ENCODE measurements at regions not wholly inside any gene's neighbourhood (a gene's known extent, or its start where the extent isn't known, plus 50 kb on each side); places are given as distances from the start of the nearest gene placed in this dataset.

- Histone ChIP-seq H3K36me3 (ENCODE audit: low read depth, missing control alignments) (no peaks in the 10 kb centered on the region), H3K27ac (no peak overlapping the region), H3K4me3 (no peak overlapping the region), H3K9me3 (no peaks in the 10 kb centered on the region), H3K27me3 (no peaks in the 10 kb centered on the region), H3K4me1 (peaks cover 2% of the 10 kb centered on the region)
- DNase-seq: no peak
- TF ChIP-seq, protein P1, sequence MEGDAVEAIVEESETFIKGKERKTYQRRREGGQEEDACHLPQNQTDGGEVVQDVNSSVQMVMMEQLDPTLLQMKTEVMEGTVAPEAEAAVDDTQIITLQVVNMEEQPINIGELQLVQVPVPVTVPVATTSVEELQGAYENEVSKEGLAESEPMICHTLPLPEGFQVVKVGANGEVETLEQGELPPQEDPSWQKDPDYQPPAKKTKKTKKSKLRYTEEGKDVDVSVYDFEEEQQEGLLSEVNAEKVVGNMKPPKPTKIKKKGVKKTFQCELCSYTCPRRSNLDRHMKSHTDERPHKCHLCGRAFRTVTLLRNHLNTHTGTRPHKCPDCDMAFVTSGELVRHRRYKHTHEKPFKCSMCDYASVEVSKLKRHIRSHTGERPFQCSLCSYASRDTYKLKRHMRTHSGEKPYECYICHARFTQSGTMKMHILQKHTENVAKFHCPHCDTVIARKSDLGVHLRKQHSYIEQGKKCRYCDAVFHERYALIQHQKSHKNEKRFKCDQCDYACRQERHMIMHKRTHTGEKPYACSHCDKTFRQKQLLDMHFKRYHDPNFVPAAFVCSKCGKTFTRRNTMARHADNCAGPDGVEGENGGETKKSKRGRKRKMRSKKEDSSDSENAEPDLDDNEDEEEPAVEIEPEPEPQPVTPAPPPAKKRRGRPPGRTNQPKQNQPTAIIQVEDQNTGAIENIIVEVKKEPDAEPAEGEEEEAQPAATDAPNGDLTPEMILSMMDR (IDR thresholded peaks at IDR 0.05): no peak
- no peak for TF ChIP-seq POLR2A (IDR thresholded peaks at IDR 0.05)
- intact Hi-C loops (cut with DNase I; ENCODE audit: low total_unique reads): no loop called here
- 58 to 60% methylated on average over 10 of the region's 10 CpGs for WGBS, 2 donors
Observed at GRCh38 chr10:3986493-3987142, 201.6 kb upstream of the KLF6 start.

GRCh38 chr10:3982746-3983442 is 197.9 kb upstream of the KLF6 start:
- Histone ChIP-seq H3K27ac (no peak overlapping the region), H3K4me3 (no peak overlapping the region), H3K36me3 (ENCODE audit: low read depth, missing control alignments) (no peaks in the 10 kb centered on the region), H3K9me3 (no peaks in the 10 kb centered on the region), H3K4me1 (peaks cover 2% of the 10 kb centered on the region), H3K27me3 (no peaks in the 10 kb centered on the region)
- TF ChIP-seq POLR2A (IDR thresholded peaks at IDR 0.05): no peak
- TF ChIP-seq, protein P1 (IDR thresholded peaks at IDR 0.05): no peak
- intact Hi-C loops (cut with DNase I; ENCODE audit: low total_unique reads): no loop called here
- no peak for DNase-seq

GRCh38 chr10:3981300-3981699 is 196.3 kb upstream of the KLF6 start:
- 75 to 79% methylated on average over 10 of the region's 10 CpGs for WGBS, 2 donors
- no peaks in the 10 kb centered on the region for H3K36me3 ChIP-seq (ENCODE audit: low read depth, missing control alignments)
- H3K9me3 ChIP-seq: no peaks in the 10 kb centered on the region
- TF ChIP-seq POLR2A (IDR thresholded peaks at IDR 0.05): no peak
- TF ChIP-seq, protein P1 (IDR thresholded peaks at IDR 0.05): no peak
- no peaks in the 10 kb centered on the region for H3K4me1 ChIP-seq
- no peak for DNase-seq
- H3K27ac ChIP-seq: no peak overlapping the region
- intact Hi-C loops (cut with DNase I; ENCODE audit: low total_unique reads): no loop called here
- H3K4me3 ChIP-seq: no peak overlapping the region
- H3K27me3 ChIP-seq: no peaks in the 10 kb centered on the region

DNA sequence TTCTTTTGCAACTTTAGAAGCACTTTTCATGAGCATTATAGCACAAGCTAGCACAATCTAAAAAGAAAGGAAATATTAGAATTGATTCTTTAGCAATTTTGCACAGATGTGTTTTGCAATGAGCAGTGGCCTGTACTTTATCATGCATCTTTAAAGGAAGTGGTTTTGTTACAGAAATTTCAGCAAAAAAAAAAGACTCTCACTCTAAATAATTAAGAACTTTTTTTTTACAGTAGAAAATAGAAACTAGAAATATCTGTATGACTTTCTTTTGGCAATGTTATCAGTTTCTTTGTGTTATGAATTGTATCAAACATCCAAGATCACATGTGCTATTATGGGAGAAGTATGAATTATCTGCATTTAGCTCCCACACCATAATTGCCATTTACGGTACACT is 195.7 kb upstream of the KLF6 start:
- DNase-seq: no peak
- no peak overlapping the region for H3K27ac ChIP-seq
- H3K4me3 ChIP-seq: no peak overlapping the region
- H3K9me3 ChIP-seq: no peaks in the 10 kb centered on the region
- H3K36me3 ChIP-seq (ENCODE audit: low read depth, missing control alignments): no peaks in the 10 kb centered on the region
- intact Hi-C loops (cut with DNase I; ENCODE audit: low total_unique reads): no loop called here
- TF ChIP-seq POLR2A (IDR thresholded peaks at IDR 0.05): no peak
- TF ChIP-seq, protein P1 (IDR thresholded peaks at IDR 0.05): no peak
- no peaks in the 10 kb centered on the region for H3K27me3 ChIP-seq
- no peaks in the 10 kb centered on the region for H3K4me1 ChIP-seq
- 60 to 71% methylated on average over 1 of the region's 1 CpG for WGBS, 2 donors

GRCh38 chr10:3980144-3980543 is 195.1 kb upstream of the KLF6 start:
- TF ChIP-seq, protein P1 (IDR thresholded peaks at IDR 0.05): no peak
- TF ChIP-seq POLR2A (IDR thresholded peaks at IDR 0.05): no peak
- intact Hi-C loops (cut with DNase I; ENCODE audit: low total_unique reads): no loop called here
- H3K27me3 ChIP-seq: no peaks in the 10 kb centered on the region
- H3K4me3 ChIP-seq: no peak overlapping the region
- DNase-seq: no peak
- H3K4me1 ChIP-seq: no peaks in the 10 kb centered on the region
- no peaks in the 10 kb centered on the region for H3K36me3 ChIP-seq (ENCODE audit: low read depth, missing control alignments)
- H3K9me3 ChIP-seq: no peaks in the 10 kb centered on the region
- H3K27ac ChIP-seq: no peak overlapping the region
- 69 to 78% methylated on average over 4 of the region's 4 CpGs for WGBS, 2 donors

Measured in testis (tissue), 2 donors.